ENCODE measurements at regions not wholly inside any gene's neighbourhood (a gene's known extent, or its start where the extent isn't known, plus 50 kb on each side); places are given as distances from the start of the nearest gene placed in this dataset.

DNA sequence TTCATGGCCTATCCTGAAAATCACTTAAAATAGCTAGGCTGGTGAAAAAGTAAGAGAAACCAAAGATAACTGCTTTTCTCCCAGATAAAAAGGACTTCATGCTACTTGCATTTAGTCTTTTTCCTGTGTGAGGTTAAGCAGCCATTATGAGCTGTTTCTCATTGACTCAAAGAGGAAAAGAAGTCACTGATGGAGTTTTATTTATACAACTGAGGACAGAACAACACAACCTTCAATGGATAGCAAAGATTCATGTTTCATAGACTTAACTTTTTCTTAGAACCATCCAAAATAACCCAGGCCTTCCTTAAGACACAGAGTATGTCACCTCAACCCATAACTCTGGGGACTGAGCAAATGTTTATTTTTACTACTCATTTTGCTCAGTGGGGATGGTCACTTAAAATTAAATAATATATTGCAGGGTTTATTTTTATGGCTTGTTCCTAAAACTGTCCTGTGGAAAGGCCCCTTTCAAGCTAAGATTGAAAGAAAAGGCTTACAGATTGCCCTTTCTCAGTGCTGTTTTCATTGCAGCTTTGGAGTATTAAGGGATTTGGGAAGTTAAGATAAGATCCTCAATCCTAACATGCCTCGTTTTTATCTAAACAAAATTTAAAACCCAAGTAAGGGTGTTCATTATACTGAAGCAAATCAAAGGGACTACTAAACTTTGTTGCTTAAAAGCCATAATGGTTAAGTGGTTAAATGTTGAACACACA, 252.6 kb upstream of the MAD2L1 start:
- TF ChIP-seq, protein P1, sequence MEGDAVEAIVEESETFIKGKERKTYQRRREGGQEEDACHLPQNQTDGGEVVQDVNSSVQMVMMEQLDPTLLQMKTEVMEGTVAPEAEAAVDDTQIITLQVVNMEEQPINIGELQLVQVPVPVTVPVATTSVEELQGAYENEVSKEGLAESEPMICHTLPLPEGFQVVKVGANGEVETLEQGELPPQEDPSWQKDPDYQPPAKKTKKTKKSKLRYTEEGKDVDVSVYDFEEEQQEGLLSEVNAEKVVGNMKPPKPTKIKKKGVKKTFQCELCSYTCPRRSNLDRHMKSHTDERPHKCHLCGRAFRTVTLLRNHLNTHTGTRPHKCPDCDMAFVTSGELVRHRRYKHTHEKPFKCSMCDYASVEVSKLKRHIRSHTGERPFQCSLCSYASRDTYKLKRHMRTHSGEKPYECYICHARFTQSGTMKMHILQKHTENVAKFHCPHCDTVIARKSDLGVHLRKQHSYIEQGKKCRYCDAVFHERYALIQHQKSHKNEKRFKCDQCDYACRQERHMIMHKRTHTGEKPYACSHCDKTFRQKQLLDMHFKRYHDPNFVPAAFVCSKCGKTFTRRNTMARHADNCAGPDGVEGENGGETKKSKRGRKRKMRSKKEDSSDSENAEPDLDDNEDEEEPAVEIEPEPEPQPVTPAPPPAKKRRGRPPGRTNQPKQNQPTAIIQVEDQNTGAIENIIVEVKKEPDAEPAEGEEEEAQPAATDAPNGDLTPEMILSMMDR (IDR thresholded peaks at IDR 0.05), result no peak
- TF ChIP-seq CHD2 (IDR thresholded peaks at IDR 0.05; ENCODE audit: low read length, partially characterized antibody) (no peak), RAD21 (IDR thresholded peaks at IDR 0.05; ENCODE audit: low read length) (no peak)
